ENCODE measurements at regions not wholly inside any gene's neighbourhood (a gene's known extent, or its start where the extent isn't known, plus 50 kb on each side); places are given as distances from the start of the nearest gene placed in this dataset.

GRCh38 chr2:67070826-67071225 lies 326.3 kb upstream of the ETAA1 start:
- Histone ChIP-seq H3K27me3 (no peaks in the 10 kb centered on the region), H3K4me1 (no peaks in the 10 kb centered on the region), H3K4me3 (no peak overlapping the region), H3K9me3 (no peaks in the 10 kb centered on the region), H3K27ac (no peak overlapping the region), H3K36me3 (no peaks in the 10 kb centered on the region)
- TF ChIP-seq POLR2A (IDR thresholded peaks at IDR 0.05): no peak
- TF ChIP-seq, protein P1, sequence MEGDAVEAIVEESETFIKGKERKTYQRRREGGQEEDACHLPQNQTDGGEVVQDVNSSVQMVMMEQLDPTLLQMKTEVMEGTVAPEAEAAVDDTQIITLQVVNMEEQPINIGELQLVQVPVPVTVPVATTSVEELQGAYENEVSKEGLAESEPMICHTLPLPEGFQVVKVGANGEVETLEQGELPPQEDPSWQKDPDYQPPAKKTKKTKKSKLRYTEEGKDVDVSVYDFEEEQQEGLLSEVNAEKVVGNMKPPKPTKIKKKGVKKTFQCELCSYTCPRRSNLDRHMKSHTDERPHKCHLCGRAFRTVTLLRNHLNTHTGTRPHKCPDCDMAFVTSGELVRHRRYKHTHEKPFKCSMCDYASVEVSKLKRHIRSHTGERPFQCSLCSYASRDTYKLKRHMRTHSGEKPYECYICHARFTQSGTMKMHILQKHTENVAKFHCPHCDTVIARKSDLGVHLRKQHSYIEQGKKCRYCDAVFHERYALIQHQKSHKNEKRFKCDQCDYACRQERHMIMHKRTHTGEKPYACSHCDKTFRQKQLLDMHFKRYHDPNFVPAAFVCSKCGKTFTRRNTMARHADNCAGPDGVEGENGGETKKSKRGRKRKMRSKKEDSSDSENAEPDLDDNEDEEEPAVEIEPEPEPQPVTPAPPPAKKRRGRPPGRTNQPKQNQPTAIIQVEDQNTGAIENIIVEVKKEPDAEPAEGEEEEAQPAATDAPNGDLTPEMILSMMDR (IDR thresholded peaks at IDR 0.05): no peak
- no peak for DNase-seq

DNA sequence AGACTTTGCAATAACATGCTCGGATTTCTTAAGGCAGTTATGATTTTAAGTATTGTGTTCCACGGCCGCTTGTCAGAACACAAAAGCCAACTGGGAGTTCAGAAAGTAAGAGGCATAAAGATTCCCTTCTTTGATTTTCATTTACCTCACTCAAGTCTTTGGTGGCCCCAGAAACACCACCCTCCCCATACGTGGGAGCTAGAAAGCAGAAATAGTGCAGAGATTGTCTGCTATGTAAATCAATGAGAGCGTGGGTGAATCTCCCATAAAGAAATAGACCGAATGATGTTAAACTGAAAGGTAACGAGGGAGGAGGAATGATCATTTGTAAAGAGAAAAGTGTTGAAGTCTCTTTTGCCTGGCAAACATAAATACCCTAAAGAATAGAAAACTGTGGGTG lies 322.1 kb upstream of the ETAA1 start:
- Histone ChIP-seq H3K4me3 (no peak overlapping the region), H3K27ac (no peak overlapping the region), H3K4me1 (no peaks in the 10 kb centered on the region), H3K36me3 (no peaks in the 10 kb centered on the region), H3K27me3 (no peaks in the 10 kb centered on the region), H3K9me3 (no peaks in the 10 kb centered on the region)
- no peak for DNase-seq
- no peak for TF ChIP-seq POLR2A (IDR thresholded peaks at IDR 0.05)
- TF ChIP-seq, protein P1 (IDR thresholded peaks at IDR 0.05): no peak

DNA sequence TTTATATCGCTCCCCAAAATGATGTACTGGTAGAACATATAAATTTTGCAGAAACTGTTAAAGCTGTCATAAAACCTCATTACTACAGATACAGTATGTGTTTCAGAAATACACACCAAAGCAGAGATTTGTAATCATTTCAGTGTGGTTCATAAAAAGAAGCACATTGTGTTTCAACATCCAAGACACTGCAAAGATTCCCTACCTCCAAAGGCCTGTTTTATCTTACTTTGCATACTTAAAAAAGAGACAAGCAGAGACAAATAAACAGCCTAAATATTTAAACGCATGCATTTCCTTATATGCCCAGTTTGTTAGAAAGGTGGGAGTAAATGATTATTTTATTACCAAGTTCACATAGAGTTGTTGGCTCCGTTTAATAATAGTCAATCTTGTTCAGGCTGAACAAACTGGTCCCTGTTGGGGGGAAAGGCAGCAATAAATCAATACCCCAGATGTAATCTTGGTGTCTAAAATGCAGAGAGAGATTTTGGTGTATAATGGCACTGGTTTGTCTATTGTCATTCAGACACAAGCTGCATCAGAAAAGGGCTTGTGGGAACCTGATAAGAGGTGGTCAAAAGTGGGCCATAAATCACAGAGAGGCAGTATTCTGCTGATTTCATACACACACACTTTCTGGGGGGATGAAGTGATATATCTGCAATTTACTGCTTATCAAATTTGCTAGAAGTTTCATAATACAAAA lies 321.4 kb upstream of the ETAA1 start:
- Histone ChIP-seq H3K36me3 (no peaks in the 10 kb centered on the region), H3K4me3 (no peak overlapping the region), H3K27me3 (no peaks in the 10 kb centered on the region), H3K4me1 (no peaks in the 10 kb centered on the region), H3K9me3 (no peaks in the 10 kb centered on the region), H3K27ac (no peak overlapping the region)
- no peak for TF ChIP-seq POLR2A (IDR thresholded peaks at IDR 0.05)
- TF ChIP-seq, protein P1 (IDR thresholded peaks at IDR 0.05): no peak
- no peak for DNase-seq

GRCh38 chr2:67076239-67076624 lies 320.9 kb upstream of the ETAA1 start:
- Histone ChIP-seq H3K9me3 (no peaks in the 10 kb centered on the region), H3K4me3 (no peak overlapping the region), H3K27me3 (no peaks in the 10 kb centered on the region), H3K36me3 (no peaks in the 10 kb centered on the region), H3K27ac (no peak overlapping the region), H3K4me1 (no peaks in the 10 kb centered on the region)
- no peak for DNase-seq
- TF ChIP-seq, protein P1 (IDR thresholded peaks at IDR 0.05): no peak
- TF ChIP-seq POLR2A (IDR thresholded peaks at IDR 0.05): no peak

DNA sequence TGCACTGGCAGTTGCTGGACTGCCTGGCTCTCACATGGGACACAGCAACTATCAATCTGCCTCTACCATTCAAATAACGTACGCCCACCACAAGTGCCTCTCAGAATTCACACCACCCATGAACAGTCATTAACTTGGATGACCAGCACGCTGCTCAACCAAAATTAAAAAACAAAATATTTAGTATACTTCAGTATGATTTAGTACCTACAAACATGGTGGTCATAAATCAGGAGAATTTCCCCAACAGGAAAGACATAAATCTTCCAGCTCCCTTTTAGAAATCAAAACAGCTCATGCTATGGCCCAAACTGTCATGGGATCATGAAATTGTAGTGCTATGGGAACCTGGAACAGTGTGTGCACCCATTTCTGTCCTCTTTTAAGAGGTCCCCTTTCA lies 317.4 kb upstream of the ETAA1 start:
- no peaks in the 10 kb centered on the region for H3K36me3 ChIP-seq
- no peak overlapping the region for H3K4me3 ChIP-seq
- TF ChIP-seq, protein P1 (IDR thresholded peaks at IDR 0.05): no peak
- no peak for TF ChIP-seq POLR2A (IDR thresholded peaks at IDR 0.05)
- no peak overlapping the region for H3K27ac ChIP-seq
- H3K9me3 ChIP-seq: no peaks in the 10 kb centered on the region
- no peaks in the 10 kb centered on the region for H3K4me1 ChIP-seq
- no peaks in the 10 kb centered on the region for H3K27me3 ChIP-seq
- DNase-seq: no peak

DNA sequence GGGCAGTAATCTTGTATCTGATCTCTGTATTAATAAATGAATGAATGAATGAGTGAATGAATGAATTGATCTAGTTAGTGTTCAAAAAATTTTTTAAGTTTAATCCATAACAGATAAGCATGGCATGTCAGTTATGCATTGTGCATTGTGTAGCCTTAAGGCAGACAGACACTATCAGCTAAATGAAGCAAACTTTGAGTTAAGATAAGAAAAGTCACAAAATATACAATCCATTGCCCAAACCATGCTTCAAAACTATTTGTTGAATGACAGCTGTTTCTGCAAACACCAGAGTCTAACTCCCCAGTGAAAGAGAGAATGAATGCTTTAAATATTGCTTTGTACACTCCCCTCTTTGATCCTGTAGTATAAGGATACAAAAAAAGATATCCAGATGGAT lies 314.3 kb upstream of the ETAA1 start:
- DNase-seq: no peak
- Histone ChIP-seq H3K4me1 (no peaks in the 10 kb centered on the region), H3K36me3 (no peaks in the 10 kb centered on the region), H3K4me3 (no peak overlapping the region), H3K27me3 (no peaks in the 10 kb centered on the region), H3K27ac (no peak overlapping the region), H3K9me3 (no peaks in the 10 kb centered on the region)
- TF ChIP-seq, protein P1 (IDR thresholded peaks at IDR 0.05): no peak
- TF ChIP-seq POLR2A (IDR thresholded peaks at IDR 0.05): no peak

Data from Peyer's patch (tissue), 4 donors.